Vagina (tissue), 2 donors: ENCODE measurements at regions not wholly inside any gene's neighbourhood (a gene's known extent, or its start where the extent isn't known, plus 50 kb on each side); places are given as distances from the start of the nearest gene placed in this dataset.

ENCODE experiments used
- CTCF ChIP-seq, 3 experiments: fragments of 450-650 bp in 2 of 3; fragments of 200-600 bp in 1 of 3; sonication (generic) in 1 of 3; IDR thresholded peaks; one replicate each; pipeline ENCODE4 v1.5.1; 2017 to 2019; ENCODE audit warnings: antibody characterized with exemption in 3 of 3, mild to moderate bottlenecking in 2 of 3, moderate library complexity in 2 of 3
- POLR2AphosphoS5 ChIP-seq, 2 donors: sonication (generic); formaldehyde crosslinking; IDR thresholded peaks; one replicate each; pipeline ENCODE4 v1.9.0; 2017; ENCODE audit warnings: antibody characterized with exemption in 2 of 2, mild to moderate bottlenecking in 2 of 2, low read depth in 1 of 2; ENCODE audit not compliant: insufficient read depth in 1 of 2

DNA sequence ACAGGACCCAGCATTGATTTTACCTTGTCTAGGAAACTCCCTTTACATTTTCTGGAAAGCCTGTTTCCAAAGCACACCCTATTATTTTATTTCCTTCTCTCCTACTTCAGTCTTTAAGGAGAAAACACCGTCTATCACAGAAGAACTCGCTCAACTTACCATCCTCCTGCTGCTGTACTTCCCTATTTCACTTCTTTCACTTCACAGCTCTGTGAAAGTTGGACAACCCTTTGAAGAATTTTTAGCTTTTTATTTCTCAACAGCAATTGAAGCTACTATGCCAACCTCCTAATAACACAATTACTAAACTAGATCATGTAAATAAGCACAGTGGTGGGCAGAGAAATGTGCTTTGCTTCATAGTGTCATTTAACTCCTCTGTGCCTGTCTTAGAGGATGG, 166.5 kb downstream of the TFEC start:
- TF ChIP-seq CTCF (IDR thresholded peaks at IDR 0.05) (no peak), POLR2AphosphoS5 (IDR thresholded peaks at IDR 0.05; ENCODE audit: insufficient read depth in 1 of 2, low read depth in 1 of 2) (no peak)
